SK-N-SH treated with all-trans-retinoic acid at 6 μM for 48 hours (cell line): ENCODE measurements at regions not wholly inside any gene's neighbourhood (a gene's known extent, or its start where the extent isn't known, plus 50 kb on each side); places are given as distances from the start of the nearest gene placed in this dataset.

Source experiments
- ATAC-seq: fragments of 200-7000 bp; cut with Tn5 transposase; 3 replicates; pipeline ENCODE4 v1.9.1; 2020; ENCODE audit warnings: mild to moderate bottlenecking, moderate library complexity
- ARNTL ChIP-seq: fragments of 450-650 bp; formaldehyde crosslinking; IDR thresholded peaks from 2 replicates; pipeline ENCODE4 v1.5.0; 2020; ENCODE audit warnings: low read depth, mild to moderate bottlenecking, moderate library complexity, borderline replicate concordance
- BACH2 ChIP-seq: fragments of 250-450 bp; sonication (Bioruptor Pico); IDR thresholded peaks from 2 replicates; pipeline ENCODE4 v1.9.0; 2021; ENCODE audit warnings: mild to moderate bottlenecking, borderline replicate concordance
- CREB5 ChIP-seq: fragments of 250-450 bp; sonication (Bioruptor Pico); IDR thresholded peaks from 2 replicates; pipeline ENCODE4 v1.5.1; 2020; ENCODE audit warnings: low read depth, mild to moderate bottlenecking, moderate library complexity
- CSRNP3 ChIP-seq: fragments of 250-450 bp; sonication (Bioruptor Pico); IDR thresholded peaks from 2 replicates; pipeline ENCODE4 v1.5.1; 2021; ENCODE audit warnings: mild to moderate bottlenecking, moderate library complexity
- ESRRG ChIP-seq: fragments of 250-450 bp; sonication (Bioruptor Pico); IDR thresholded peaks from 2 replicates; pipeline ENCODE4 v1.6.1; 2021; ENCODE audit warnings: mild to moderate bottlenecking
- GLIS3 ChIP-seq: fragments of 250-450 bp; sonication (Bioruptor Pico); IDR thresholded peaks from 2 replicates; pipeline ENCODE4 v1.5.0; 2020; ENCODE audit warnings: mild to moderate bottlenecking, moderate library complexity
- ISL1 ChIP-seq: fragments of 250-450 bp; sonication (Bioruptor Pico); IDR thresholded peaks from 2 replicates; pipeline ENCODE4 v2.1.2; 2022; ENCODE audit warnings: mild to moderate bottlenecking, moderate library complexity
- OSR1 ChIP-seq: fragments of 250-450 bp; sonication (Bioruptor Pico); IDR thresholded peaks from 2 replicates; pipeline ENCODE4 v1.8.0; 2022; ENCODE audit warnings: moderate library complexity, mild to moderate bottlenecking, inconsistent platforms
- POU6F1 ChIP-seq: fragments of 250-450 bp; sonication (Bioruptor Pico); IDR thresholded peaks from 2 replicates; pipeline ENCODE4 v1.8.0; 2021; ENCODE audit warnings: low read depth, mild to moderate bottlenecking, moderate library complexity, borderline replicate concordance
- PPARA ChIP-seq: fragments of 250-450 bp; sonication (Bioruptor Pico); IDR thresholded peaks from 2 replicates; pipeline ENCODE4 v1.5.0; 2020; ENCODE audit warnings: mild to moderate bottlenecking, borderline replicate concordance
- RARB ChIP-seq: fragments of 250-450 bp; sonication (Bioruptor Pico); IDR thresholded peaks from 2 replicates; pipeline ENCODE4 v1.8.0; 2021; ENCODE audit warnings: mild to moderate bottlenecking, moderate library complexity
- SNAI2 ChIP-seq: fragments of 250-450 bp; sonication (Bioruptor Pico); IDR thresholded peaks from 2 replicates; pipeline ENCODE4 v1.5.0; 2020; ENCODE audit warnings: mild to moderate bottlenecking, moderate library complexity
- TCF4 ChIP-seq: fragments of 250-450 bp; sonication (Bioruptor Pico); IDR thresholded peaks from 2 replicates; pipeline ENCODE4 v1.8.0; 2021; ENCODE audit warnings: mild to moderate bottlenecking, moderate library complexity, borderline replicate concordance
- TOX ChIP-seq: fragments of 250-450 bp; sonication (Bioruptor Pico); IDR thresholded peaks from 2 replicates; pipeline ENCODE4 v1.8.0; 2021; ENCODE audit warnings: mild to moderate bottlenecking, moderate library complexity, borderline replicate concordance
- TSHZ2 ChIP-seq: fragments of 250-450 bp; sonication (Bioruptor Pico); IDR thresholded peaks from 2 replicates; pipeline ENCODE4 v1.5.0; 2020; ENCODE audit warnings: mild to moderate bottlenecking, moderate library complexity
- ZC3H10 ChIP-seq: fragments of 250-450 bp; sonication (Bioruptor Pico); IDR thresholded peaks from 2 replicates; pipeline ENCODE4 v1.5.1; 2021; ENCODE audit warnings: mild to moderate bottlenecking, moderate library complexity
- ZFP3 ChIP-seq: fragments of 250-450 bp; sonication (Bioruptor Pico); IDR thresholded peaks from 2 replicates; pipeline ENCODE4 v1.5.0; 2020; ENCODE audit warnings: mild to moderate bottlenecking, moderate library complexity
- ZFP30 ChIP-seq: fragments of 450-650 bp; formaldehyde crosslinking; IDR thresholded peaks from 2 replicates; pipeline ENCODE4 v1.5.0; 2022; ENCODE audit warnings: mild to moderate bottlenecking, moderate library complexity
- ZNF565 ChIP-seq: fragments of 450-650 bp; formaldehyde crosslinking; conservative IDR thresholded peaks from 2 replicates; pipeline ENCODE4 v1.5.0; 2020; ENCODE audit warnings: low read depth, mild to moderate bottlenecking, moderate library complexity
- ZNF70 ChIP-seq: fragments of 450-650 bp; formaldehyde crosslinking; IDR thresholded peaks from 2 replicates; pipeline ENCODE4 v1.5.0; 2020; ENCODE audit warnings: mild to moderate bottlenecking, moderate library complexity
- ZNF8 ChIP-seq: fragments of 450-650 bp; formaldehyde crosslinking; IDR thresholded peaks from 2 replicates; pipeline ENCODE4 v1.5.0; 2020; ENCODE audit warnings: mild to moderate bottlenecking, moderate library complexity

- TF ChIP-seq TSHZ2 (CRISPR knock-in tag) (no peak), SNAI2 (CRISPR knock-in tag) (no peak), RARB (CRISPR knock-in tag) (no peak), ISL1 (no peak), ESRRG (CRISPR knock-in tag) (no peak), ZNF70 (CRISPR knock-in tag) (no peak), ZNF8 (CRISPR knock-in tag) (no peak), TCF4 (CRISPR knock-in tag) (no peak), CREB5 (no peak), ZNF565 (CRISPR knock-in tag) (no peak)
Observed at GRCh38 chr15:25981114-25981513, 118.0 kb upstream of the ATP10A start (continued).

- no peak for ATAC-seq
- no peak for TF ChIP-seq SNAI2 (CRISPR knock-in tag)
- no peak for TF ChIP-seq ZNF70 (CRISPR knock-in tag)
- no peak for TF ChIP-seq BACH2 (CRISPR knock-in tag)
- no peak for TF ChIP-seq PPARA
- no peak for TF ChIP-seq CREB5
- TF ChIP-seq ZNF8 (CRISPR knock-in tag) = no peak
- no peak for TF ChIP-seq ISL1
- no peak for TF ChIP-seq ZC3H10 (CRISPR knock-in tag)
- TF ChIP-seq POU6F1 (CRISPR knock-in tag) = no peak
- TF ChIP-seq ZNF565 (CRISPR knock-in tag) = no peak
- no peak for TF ChIP-seq ESRRG (CRISPR knock-in tag)
- TF ChIP-seq GLIS3 (CRISPR knock-in tag) = no peak
- TF ChIP-seq ARNTL (CRISPR knock-in tag) = no peak
- no peak for TF ChIP-seq CSRNP3 (CRISPR knock-in tag)
- TF ChIP-seq ZFP30 (CRISPR knock-in tag) = no peak
- TF ChIP-seq ZFP3 (CRISPR knock-in tag) = no peak
- TF ChIP-seq TOX (CRISPR knock-in tag) = no peak
- TF ChIP-seq TCF4 (CRISPR knock-in tag) = no peak
- no peak for TF ChIP-seq OSR1 (CRISPR knock-in tag)
Observed at GRCh38 chr15:25972141-25972675, 109.1 kb upstream of the ATP10A start.

- ATAC-seq = no peak
- TF ChIP-seq ARNTL (CRISPR knock-in tag) = no peak
- no peak for TF ChIP-seq ISL1
- no peak for TF ChIP-seq OSR1 (CRISPR knock-in tag)
- TF ChIP-seq ZFP30 (CRISPR knock-in tag) = no peak
- TF ChIP-seq ZNF565 (CRISPR knock-in tag) = no peak
- no peak for TF ChIP-seq PPARA
- TF ChIP-seq ESRRG (CRISPR knock-in tag) = no peak
- TF ChIP-seq TOX (CRISPR knock-in tag) = no peak
- no peak for TF ChIP-seq ZNF70 (CRISPR knock-in tag)
- TF ChIP-seq CREB5 = no peak
- TF ChIP-seq RARB (CRISPR knock-in tag) = no peak
- TF ChIP-seq ZC3H10 (CRISPR knock-in tag) = no peak
Observed at GRCh38 chr15:25971053-25971452, 107.9 kb upstream of the ATP10A start.
